ENCODE measurements at regions not wholly inside any gene's neighbourhood (a gene's known extent, or its start where the extent isn't known, plus 50 kb on each side); places are given as distances from the start of the nearest gene placed in this dataset.

DNA sequence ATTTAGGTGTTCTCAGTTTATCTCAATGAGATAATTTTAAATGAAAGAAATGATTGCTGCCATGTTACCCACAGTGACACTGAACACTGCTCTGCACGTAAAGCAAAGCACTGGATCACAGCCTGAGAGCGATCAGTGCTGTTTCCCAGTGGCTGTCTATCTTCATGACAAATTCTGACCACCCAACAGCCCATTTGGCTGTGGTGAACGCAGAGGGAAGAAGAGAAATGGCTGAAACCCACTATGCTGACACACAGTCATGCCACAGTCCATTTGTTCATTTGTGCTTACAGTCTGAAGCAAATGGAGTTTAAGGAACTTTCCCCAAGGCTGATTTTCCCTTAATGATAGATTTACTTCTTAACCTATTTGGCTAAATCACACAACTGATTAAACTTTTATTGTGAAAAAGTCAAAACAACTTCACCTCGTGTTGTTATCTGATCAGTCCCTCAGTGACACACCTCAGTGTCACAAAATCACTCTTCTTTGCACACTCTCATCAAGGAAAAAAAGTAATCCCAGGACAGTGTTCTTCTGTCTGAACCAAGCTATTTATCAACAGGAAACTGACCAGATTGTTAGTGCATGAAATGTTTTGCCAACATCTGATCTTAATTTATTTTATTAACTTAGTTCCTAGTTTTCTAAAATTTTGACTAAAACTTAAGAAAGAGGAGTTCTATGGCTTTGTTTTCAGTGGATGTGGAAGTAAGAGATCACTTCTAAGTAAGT, 225.1 kb downstream of the TBX18 start:
- no peaks in the 10 kb centered on the region for H3K36me3 ChIP-seq (ENCODE audit: control insufficient read depth, insufficient read depth, low read length)
- H3K27me3 ChIP-seq (ENCODE audit: control insufficient read depth in 2 of 2, insufficient read depth in 2 of 2, low read length in 2 of 2) = no peaks in the 10 kb centered on the region
- in situ Hi-C loops (cut with MboI) (no loop called here), intact Hi-C loops (cut with micrococcal nuclease) (no loop called here)
- FAIRE-seq (no peak), DNase-seq (ENCODE audit: extremely low read depth in 1 of 4, low spot score in 3 of 4) (no peak), ATAC-seq (no peak)
- POLR2A ChIA-PET = no interaction called here
- 0% methylated on average over 4 of the region's 4 CpGs for WGBS (ENCODE audit: insufficient coverage, low coverage, missing lambda C conversion rate)
- no peaks in the 10 kb centered on the region for H3K9me3 ChIP-seq (replicated peaks; ENCODE audit: control insufficient read depth, insufficient read depth, low read depth, low read length)
- H3K4me1 ChIP-seq (replicated peaks in 1 of 2; ENCODE audit: control insufficient read depth in 2 of 2, insufficient read depth in 2 of 2, low read length in 2 of 2) = no peaks in the 10 kb centered on the region
- H3K27ac ChIP-seq (ENCODE audit: extremely low read depth, low read depth, low read length) = no peak overlapping the region
- no TSS peak for BruUV-seq (replicated peaks)
- CTCF ChIA-PET (ENCODE audit: low intra/inter-chr PET ratio) = no interaction called here
- TF ChIP-seq, protein P1, sequence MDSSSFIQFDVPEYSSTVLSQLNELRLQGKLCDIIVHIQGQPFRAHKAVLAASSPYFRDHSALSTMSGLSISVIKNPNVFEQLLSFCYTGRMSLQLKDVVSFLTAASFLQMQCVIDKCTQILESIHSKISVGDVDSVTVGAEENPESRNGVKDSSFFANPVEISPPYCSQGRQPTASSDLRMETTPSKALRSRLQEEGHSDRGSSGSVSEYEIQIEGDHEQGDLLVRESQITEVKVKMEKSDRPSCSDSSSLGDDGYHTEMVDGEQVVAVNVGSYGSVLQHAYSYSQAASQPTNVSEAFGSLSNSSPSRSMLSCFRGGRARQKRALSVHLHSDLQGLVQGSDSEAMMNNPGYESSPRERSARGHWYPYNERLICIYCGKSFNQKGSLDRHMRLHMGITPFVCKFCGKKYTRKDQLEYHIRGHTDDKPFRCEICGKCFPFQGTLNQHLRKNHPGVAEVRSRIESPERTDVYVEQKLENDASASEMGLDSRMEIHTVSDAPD (CRISPR knock-in tag; IDR thresholded peaks at IDR 0.05) = no peak
- TF ChIP-seq, protein P2, sequence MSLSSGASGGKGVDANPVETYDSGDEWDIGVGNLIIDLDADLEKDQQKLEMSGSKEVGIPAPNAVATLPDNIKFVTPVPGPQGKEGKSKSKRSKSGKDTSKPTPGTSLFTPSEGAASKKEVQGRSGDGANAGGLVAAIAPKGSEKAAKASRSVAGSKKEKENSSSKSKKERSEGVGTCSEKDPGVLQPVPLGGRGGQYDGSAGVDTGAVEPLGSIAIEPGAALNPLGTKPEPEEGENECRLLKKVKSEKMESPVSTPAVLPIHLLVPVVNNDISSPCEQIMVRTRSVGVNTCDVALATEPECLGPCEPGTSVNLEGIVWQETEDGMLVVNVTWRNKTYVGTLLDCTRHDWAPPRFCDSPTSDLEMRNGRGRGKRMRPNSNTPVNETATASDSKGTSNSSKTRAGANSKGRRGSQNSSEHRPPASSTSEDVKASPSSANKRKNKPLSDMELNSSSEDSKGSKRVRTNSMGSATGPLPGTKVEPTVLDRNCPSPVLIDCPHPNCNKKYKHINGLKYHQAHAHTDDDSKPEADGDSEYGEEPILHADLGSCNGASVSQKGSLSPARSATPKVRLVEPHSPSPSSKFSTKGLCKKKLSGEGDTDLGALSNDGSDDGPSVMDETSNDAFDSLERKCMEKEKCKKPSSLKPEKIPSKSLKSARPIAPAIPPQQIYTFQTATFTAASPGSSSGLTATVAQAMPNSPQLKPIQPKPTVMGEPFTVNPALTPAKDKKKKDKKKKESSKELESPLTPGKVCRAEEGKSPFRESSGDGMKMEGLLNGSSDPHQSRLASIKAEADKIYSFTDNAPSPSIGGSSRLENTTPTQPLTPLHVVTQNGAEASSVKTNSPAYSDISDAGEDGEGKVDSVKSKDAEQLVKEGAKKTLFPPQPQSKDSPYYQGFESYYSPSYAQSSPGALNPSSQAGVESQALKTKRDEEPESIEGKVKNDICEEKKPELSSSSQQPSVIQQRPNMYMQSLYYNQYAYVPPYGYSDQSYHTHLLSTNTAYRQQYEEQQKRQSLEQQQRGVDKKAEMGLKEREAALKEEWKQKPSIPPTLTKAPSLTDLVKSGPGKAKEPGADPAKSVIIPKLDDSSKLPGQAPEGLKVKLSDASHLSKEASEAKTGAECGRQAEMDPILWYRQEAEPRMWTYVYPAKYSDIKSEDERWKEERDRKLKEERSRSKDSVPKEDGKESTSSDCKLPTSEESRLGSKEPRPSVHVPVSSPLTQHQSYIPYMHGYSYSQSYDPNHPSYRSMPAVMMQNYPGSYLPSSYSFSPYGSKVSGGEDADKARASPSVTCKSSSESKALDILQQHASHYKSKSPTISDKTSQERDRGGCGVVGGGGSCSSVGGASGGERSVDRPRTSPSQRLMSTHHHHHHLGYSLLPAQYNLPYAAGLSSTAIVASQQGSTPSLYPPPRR (CRISPR knock-in tag; IDR thresholded peaks at IDR 0.05; ENCODE audit: borderline replicate concordance) = no peak
- no peak for TF ChIP-seq ZNF766 (CRISPR knock-in tag; conservative IDR thresholded peaks at IDR 0.05)
- TF ChIP-seq, protein P3, sequence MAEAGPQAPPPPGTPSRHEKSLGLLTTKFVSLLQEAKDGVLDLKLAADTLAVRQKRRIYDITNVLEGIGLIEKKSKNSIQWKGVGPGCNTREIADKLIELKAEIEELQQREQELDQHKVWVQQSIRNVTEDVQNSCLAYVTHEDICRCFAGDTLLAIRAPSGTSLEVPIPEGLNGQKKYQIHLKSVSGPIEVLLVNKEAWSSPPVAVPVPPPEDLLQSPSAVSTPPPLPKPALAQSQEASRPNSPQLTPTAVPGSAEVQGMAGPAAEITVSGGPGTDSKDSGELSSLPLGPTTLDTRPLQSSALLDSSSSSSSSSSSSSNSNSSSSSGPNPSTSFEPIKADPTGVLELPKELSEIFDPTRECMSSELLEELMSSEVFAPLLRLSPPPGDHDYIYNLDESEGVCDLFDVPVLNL (CRISPR knock-in tag; IDR thresholded peaks at IDR 0.05; ENCODE audit: low read depth) = no peak
- TF ChIP-seq, protein P4, sequence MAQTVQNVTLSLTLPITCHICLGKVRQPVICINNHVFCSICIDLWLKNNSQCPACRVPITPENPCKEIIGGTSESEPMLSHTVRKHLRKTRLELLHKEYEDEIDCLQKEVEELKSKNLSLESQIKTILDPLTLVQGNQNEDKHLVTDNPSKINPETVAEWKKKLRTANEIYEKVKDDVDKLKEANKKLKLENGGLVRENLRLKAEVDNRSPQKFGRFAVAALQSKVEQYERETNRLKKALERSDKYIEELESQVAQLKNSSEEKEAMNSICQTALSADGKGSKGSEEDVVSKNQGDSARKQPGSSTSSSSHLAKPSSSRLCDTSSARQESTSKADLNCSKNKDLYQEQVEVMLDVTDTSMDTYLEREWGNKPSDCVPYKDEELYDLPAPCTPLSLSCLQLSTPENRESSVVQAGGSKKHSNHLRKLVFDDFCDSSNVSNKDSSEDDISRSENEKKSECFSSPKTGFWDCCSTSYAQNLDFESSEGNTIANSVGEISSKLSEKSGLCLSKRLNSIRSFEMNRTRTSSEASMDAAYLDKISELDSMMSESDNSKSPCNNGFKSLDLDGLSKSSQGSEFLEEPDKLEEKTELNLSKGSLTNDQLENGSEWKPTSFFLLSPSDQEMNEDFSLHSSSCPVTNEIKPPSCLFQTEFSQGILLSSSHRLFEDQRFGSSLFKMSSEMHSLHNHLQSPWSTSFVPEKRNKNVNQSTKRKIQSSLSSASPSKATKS (CRISPR knock-in tag; IDR thresholded peaks at IDR 0.05) = no peak
- TF ChIP-seq KDM5B (IDR thresholded peaks at IDR 0.05; ENCODE audit: insufficient replicate concordance, low read depth, low read length) = no peak
- no peak for TF ChIP-seq BRD4 (IDR thresholded peaks at IDR 0.05)
- TF ChIP-seq, protein P5, sequence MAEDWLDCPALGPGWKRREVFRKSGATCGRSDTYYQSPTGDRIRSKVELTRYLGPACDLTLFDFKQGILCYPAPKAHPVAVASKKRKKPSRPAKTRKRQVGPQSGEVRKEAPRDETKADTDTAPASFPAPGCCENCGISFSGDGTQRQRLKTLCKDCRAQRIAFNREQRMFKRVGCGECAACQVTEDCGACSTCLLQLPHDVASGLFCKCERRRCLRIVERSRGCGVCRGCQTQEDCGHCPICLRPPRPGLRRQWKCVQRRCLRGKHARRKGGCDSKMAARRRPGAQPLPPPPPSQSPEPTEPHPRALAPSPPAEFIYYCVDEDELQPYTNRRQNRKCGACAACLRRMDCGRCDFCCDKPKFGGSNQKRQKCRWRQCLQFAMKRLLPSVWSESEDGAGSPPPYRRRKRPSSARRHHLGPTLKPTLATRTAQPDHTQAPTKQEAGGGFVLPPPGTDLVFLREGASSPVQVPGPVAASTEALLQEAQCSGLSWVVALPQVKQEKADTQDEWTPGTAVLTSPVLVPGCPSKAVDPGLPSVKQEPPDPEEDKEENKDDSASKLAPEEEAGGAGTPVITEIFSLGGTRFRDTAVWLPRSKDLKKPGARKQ (CRISPR knock-in tag; IDR thresholded peaks at IDR 0.05) = no peak
- TF ChIP-seq, protein P6, sequence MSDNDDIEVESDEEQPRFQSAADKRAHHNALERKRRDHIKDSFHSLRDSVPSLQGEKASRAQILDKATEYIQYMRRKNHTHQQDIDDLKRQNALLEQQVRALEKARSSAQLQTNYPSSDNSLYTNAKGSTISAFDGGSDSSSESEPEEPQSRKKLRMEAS (CRISPR knock-in tag; IDR thresholded peaks at IDR 0.05) = no peak
- no peak overlapping the region for H3K4me3 ChIP-seq
- H3K4me2 ChIP-seq (ENCODE audit: insufficient read depth, low read length) = no peak overlapping the region
- H3K79me2 ChIP-seq (ENCODE audit: control insufficient read depth, insufficient read depth, low read length) = no peaks in the 10 kb centered on the region
- no peak overlapping the region for H3K9ac ChIP-seq (ENCODE audit: insufficient read depth in 1 of 2, low read depth in 2 of 2, low read length in 2 of 2)
- no peaks in the 10 kb centered on the region for H3K9me1 ChIP-seq (ENCODE audit: control insufficient read depth, insufficient read depth, low read length)
- H4K20me1 ChIP-seq (replicated peaks; ENCODE audit: control insufficient read depth, insufficient read depth, low read length) = no peaks in the 10 kb centered on the region
- no peak overlapping the region for H2AFZ ChIP-seq (ENCODE audit: low read depth, low read length)

All from K562 (cell line).